ENCODE measurements at regions not wholly inside any gene's neighbourhood (a gene's known extent, or its start where the extent isn't known, plus 50 kb on each side); places are given as distances from the start of the nearest gene placed in this dataset.
A peak's percentile ranks its signal among the peaks of the same experiment; 100 is the strongest.

DNA sequence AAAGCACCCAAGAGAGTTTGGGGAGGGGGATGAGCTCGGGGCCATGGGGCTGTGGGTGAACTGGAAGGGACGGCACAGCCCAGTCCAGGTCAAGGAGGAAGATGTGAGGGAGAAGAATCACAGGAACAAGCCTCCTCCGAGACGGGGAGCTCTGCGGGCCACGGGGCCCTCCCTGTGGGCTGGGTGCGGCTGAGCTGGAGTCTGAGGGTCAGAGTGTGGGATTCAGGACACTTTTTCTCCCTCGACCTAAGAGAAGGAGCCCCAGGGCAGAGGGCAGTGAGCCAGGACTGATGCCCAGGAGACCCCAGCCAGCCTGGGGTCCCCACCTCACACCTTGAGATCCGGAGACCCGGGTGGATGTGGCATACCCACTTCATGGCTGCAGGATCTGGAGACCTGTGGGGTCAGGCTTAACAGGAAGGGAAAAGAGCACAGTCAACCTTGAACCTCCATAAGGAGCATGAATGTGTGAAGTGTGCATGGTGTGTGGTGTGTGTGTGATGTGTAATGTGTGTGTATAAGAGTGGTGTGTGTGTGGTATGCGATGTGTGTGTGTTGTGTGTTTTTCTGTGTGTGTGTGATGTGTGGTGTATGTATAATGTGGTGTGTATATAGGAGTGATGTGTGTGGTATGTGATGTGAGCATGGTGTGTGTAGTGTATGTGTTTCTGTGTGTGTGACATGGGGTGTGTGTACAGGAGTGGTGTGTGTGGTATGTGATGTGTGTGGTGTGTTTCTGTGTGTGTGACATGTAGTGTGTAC, 504.6 kb downstream of the BRD1 start:
- DNase-seq (ENCODE audit: low read depth) = no peak
- H3K4me3 ChIP-seq (ENCODE audit: low read depth, low read length) = no peak overlapping the region
- TF ChIP-seq POLR2A (IDR thresholded peaks at IDR 0.05; ENCODE audit: extremely low read depth, insufficient read length) = no peak
- TF ChIP-seq, protein P1, sequence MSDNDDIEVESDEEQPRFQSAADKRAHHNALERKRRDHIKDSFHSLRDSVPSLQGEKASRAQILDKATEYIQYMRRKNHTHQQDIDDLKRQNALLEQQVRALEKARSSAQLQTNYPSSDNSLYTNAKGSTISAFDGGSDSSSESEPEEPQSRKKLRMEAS (IDR thresholded peaks at IDR 0.05; ENCODE audit: low read depth, low read length) = no peak
- TF ChIP-seq, protein P2, sequence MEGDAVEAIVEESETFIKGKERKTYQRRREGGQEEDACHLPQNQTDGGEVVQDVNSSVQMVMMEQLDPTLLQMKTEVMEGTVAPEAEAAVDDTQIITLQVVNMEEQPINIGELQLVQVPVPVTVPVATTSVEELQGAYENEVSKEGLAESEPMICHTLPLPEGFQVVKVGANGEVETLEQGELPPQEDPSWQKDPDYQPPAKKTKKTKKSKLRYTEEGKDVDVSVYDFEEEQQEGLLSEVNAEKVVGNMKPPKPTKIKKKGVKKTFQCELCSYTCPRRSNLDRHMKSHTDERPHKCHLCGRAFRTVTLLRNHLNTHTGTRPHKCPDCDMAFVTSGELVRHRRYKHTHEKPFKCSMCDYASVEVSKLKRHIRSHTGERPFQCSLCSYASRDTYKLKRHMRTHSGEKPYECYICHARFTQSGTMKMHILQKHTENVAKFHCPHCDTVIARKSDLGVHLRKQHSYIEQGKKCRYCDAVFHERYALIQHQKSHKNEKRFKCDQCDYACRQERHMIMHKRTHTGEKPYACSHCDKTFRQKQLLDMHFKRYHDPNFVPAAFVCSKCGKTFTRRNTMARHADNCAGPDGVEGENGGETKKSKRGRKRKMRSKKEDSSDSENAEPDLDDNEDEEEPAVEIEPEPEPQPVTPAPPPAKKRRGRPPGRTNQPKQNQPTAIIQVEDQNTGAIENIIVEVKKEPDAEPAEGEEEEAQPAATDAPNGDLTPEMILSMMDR (IDR thresholded peaks at IDR 0.05; ENCODE audit: low read depth, low read length) = no peak
- no peak for TF ChIP-seq MYC (IDR thresholded peaks at IDR 0.05; ENCODE audit: low read depth, low read length)

DNA sequence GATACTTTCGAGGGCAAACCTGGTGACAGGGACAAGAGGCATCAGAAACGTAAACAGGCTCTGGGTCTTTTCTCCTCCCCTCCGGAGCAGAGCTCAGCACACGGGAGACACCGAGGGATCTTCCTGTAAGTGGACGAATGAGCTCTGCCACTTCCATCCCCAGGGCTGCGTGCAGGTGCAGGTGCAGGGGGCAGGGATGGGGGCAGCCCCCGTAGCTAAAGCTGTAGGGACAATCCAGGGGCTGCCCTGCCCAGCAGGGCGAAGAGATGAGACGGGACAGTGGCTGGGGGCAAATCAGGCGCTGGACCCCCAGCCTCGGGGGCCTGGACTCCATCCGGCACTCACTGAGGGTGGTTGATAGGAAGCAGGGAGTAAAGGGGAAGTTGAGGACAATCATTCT, 505.4 kb downstream of the BRD1 start:
- no peak for TF ChIP-seq MYC (IDR thresholded peaks at IDR 0.05; ENCODE audit: low read depth, low read length)
- TF ChIP-seq, protein P2 (IDR thresholded peaks at IDR 0.05; ENCODE audit: low read depth, low read length) = no peak
- TF ChIP-seq, protein P1 (IDR thresholded peaks at IDR 0.05; ENCODE audit: low read depth, low read length) = no peak
- TF ChIP-seq POLR2A (IDR thresholded peaks at IDR 0.05; ENCODE audit: extremely low read depth, insufficient read length) = no peak
- no peak for DNase-seq (ENCODE audit: low read depth)
- H3K4me3 ChIP-seq (ENCODE audit: low read depth, low read length) = no peak overlapping the region

DNA sequence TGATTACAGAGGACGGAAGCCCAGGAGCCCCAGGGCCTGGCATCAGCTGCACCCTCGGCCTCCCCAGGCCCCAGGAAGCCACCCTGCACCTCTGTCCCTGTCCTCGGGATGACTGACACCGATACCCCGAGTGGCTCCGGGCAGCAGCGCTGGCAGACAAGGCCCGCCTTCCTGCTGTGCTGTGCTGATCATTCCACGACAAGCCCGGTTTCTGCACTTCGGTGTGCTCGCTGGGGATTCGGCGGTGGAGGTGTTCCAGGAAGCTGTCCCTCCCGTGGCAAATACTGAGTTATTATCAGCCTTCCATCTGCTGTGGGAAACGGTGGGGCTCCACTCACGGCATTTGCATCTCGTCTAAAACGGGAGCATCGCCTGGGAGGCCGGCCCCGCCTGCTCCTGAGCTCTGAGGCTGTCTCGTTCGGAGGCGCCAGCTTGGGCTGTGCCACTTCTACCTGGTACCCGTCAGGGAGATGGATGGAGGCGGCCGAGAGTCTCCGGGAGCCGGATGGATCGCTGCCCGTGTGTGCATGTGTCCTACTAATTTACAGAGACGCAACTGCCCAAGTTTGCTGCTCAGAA, 506.1 kb downstream of the BRD1 start:
- TF ChIP-seq MYC (IDR thresholded peaks at IDR 0.05; ENCODE audit: low read depth, low read length) (no peak), POLR2A (IDR thresholded peaks at IDR 0.05; ENCODE audit: extremely low read depth, insufficient read length) (no peak)
- TF ChIP-seq, protein P1 (IDR thresholded peaks at IDR 0.05; ENCODE audit: low read depth, low read length) = no peak
- TF ChIP-seq, protein P2 (IDR thresholded peaks at IDR 0.05; ENCODE audit: low read depth, low read length) = no peak
- no peak for DNase-seq (ENCODE audit: low read depth)
- no peak overlapping the region for H3K4me3 ChIP-seq (ENCODE audit: low read depth, low read length)

DNA sequence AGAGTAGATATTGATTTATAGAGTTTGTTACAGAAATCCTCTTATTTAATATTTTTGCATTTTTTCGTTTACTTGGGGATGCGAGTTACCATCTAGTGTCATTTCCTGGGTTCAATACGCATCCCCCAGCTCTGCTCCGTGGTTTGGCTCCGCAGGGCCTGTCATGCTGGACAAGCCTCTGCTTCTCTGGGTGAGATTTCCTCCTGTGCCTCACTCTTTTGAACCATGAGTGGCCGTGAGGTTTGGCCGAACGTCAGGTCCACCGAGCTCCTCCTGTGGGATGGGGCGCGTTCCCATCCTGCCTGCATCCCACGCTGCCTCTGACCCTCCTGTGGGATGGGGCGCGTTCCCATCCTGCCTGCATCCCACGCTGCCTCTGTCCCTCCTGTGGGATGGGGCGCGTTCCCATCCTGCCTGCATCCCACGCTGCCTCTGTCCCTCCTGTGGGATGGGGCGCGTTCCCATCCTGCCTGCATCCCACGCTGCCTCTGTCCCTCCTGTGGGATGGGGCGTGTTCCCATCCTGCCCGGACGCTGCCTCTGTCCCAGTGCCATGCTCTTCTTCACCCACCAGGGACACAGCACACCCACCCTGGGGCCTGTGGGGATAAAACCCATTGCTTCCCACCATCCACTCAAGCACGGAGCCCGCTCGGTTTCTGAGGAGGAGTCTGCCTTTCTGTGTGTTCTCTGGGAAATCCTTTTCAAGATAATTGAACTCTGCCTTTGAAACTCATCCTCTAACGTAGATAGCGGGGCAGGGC, 506.8 kb downstream of the BRD1 start:
- no peak overlapping the region for H3K4me3 ChIP-seq (ENCODE audit: low read depth, low read length)
- DNase-seq (ENCODE audit: low read depth) = no peak
- TF ChIP-seq, protein P2 (IDR thresholded peaks at IDR 0.05; ENCODE audit: low read depth, low read length) = no peak
- TF ChIP-seq POLR2A (IDR thresholded peaks at IDR 0.05; ENCODE audit: extremely low read depth, insufficient read length) (no peak), MYC (IDR thresholded peaks at IDR 0.05; ENCODE audit: low read depth, low read length) (no peak)
- TF ChIP-seq, protein P1 (IDR thresholded peaks at IDR 0.05; ENCODE audit: low read depth, low read length) = no peak

DNA sequence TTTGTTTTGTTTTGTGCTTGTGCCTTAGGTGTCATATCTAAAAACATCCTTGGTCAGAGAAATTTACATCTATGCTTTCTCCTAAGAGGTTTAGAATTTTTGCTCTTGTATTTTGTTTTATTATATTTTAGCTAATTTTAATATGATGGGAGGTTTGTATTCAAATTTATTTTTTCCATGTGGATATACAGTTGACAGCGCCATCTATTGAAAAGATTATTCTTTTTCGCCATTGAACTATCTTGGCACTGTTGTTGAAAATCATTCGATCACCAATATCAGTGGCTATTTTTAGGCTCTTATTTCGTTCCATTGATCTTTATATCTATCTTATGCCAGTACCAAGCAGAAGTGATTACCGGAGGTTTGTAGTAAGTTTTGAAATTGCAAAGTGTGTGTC, 510.3 kb downstream of the BRD1 start:
- TF ChIP-seq, protein P1 (IDR thresholded peaks at IDR 0.05; ENCODE audit: low read depth, low read length) = no peak
- TF ChIP-seq, protein P2 (IDR thresholded peaks at IDR 0.05; ENCODE audit: low read depth, low read length) = peak; percentile 16
- no peak for DNase-seq (ENCODE audit: low read depth)
- no peak overlapping the region for H3K4me3 ChIP-seq (ENCODE audit: low read depth, low read length)

All from NB4 (cell line).